ENCODE measurements at regions not wholly inside any gene's neighbourhood (a gene's known extent, or its start where the extent isn't known, plus 50 kb on each side); places are given as distances from the start of the nearest gene placed in this dataset.
"Not testable (repeated sequence)": the region's sequence is repeated elsewhere in the genome, so short reads cannot be mapped to it uniquely, and the experiment has no call there.

GRCh38 chr12:19771858-19772257 is 332.6 kb downstream of the AEBP2 start:
- DNase-seq (ENCODE audit: low read depth, low spot score): peak; percentile 36

- DNase-seq (ENCODE audit: low read depth, low spot score): no peak
These were observed 333.5 kb downstream of the AEBP2 start for GRCh38 chr12:19772776-19773175.

DNA sequence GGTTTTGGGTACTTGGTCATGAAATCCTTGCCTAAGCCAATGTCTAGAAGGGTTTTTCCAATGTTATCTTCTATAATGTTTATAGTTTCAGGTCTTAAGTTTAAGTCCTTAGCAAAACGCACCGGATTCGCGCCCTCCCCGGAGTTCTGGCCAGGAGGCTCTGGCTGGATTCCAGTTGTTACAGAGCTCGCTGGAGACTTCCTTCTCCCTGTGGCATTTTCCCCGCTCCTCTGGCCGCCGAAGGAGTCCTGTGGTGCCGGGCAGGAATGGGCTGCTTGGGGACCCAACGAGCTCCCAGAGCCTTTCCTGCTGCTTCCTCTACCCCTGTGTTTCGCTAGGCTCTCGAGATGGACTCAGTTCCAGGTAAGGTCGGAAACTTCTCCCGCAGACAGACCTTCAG is 335.9 kb downstream of the AEBP2 start:
- no peak for DNase-seq (ENCODE audit: low read depth, low spot score)

- DNase-seq (ENCODE audit: low read depth, low spot score): not testable (repeated sequence)
These were observed 336.7 kb downstream of the AEBP2 start for GRCh38 chr12:19775976-19776375.

DNA sequence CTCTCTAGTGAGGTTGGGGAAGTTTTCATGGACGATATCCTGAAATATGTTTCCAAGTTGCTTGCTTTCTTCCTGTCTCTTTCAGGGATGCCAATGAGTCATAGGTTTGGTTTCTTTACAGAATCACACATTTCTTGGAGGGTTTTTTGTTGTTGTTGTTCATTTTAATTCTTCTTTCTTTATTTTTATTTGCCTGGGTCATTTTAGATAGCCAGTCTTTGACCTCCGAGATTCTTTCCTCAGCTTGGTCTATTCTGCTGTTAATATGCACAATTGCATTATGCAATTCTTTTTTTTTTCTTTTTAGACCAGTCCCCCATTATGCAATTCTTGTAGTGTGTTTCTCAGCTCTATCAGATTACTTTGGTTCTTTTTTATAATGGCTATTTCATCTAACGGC is 338.9 kb downstream of the AEBP2 start:
- no peak for DNase-seq (ENCODE audit: low read depth, low spot score)

- DNase-seq (ENCODE audit: low read depth, low spot score): no peak
These were observed 339.5 kb downstream of the AEBP2 start for GRCh38 chr12:19778797-19779196.

DNA sequence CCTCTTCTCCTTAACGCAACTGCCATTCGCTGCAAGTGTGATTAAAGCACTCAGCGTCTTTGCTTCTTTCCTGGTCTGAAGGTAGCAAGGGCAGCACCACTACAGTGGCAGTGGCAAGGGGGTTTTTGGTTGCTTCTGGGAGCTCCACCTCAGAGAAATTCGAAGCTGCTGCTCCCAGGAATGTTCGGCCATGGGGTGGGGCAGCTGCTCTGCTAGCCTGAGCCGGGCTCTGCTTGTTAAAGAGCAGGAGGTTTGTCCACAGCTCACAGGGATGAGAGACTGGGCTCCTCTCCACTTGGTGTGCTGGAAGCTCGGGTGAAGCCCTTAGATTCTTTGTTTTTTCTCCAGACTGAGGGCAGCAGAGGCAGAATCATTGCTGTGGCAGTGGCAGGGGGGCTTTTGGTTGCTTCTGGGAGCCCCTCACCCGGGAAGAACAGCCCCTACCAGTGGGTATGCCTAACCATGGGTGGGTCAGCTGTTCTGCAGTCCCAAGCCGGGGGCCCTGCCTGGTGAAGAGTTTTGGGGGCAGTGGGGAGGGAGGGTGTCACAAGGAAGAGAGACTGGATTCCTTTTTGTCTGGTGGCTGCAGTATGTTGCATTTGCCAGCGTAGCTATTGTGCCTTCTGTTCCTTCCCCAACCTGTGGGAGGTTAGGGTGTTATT is 340.2 kb downstream of the AEBP2 start:
- peak; percentile 48 for DNase-seq (ENCODE audit: low read depth, low spot score)

DNA sequence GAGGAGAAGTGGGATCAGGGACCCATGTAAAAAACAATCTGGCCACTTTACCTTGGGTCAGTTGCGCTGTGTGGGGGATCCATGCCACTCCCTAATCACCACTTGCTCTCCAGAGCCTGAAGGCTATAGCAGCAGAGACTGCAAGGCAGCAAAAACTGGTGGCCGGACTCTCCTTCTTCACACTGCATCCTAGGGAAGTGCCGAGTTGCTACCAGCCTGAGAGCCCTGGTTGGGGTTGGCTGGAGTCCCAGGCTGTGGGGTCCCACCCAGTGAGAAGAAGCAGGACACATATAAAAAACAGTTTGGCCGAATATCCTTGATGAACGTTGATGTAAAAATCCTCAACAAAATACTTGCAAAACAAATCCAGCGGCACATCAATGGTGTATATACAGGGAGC is 341.2 kb downstream of the AEBP2 start:
- DNase-seq (ENCODE audit: low read depth, low spot score): no peak

DNA sequence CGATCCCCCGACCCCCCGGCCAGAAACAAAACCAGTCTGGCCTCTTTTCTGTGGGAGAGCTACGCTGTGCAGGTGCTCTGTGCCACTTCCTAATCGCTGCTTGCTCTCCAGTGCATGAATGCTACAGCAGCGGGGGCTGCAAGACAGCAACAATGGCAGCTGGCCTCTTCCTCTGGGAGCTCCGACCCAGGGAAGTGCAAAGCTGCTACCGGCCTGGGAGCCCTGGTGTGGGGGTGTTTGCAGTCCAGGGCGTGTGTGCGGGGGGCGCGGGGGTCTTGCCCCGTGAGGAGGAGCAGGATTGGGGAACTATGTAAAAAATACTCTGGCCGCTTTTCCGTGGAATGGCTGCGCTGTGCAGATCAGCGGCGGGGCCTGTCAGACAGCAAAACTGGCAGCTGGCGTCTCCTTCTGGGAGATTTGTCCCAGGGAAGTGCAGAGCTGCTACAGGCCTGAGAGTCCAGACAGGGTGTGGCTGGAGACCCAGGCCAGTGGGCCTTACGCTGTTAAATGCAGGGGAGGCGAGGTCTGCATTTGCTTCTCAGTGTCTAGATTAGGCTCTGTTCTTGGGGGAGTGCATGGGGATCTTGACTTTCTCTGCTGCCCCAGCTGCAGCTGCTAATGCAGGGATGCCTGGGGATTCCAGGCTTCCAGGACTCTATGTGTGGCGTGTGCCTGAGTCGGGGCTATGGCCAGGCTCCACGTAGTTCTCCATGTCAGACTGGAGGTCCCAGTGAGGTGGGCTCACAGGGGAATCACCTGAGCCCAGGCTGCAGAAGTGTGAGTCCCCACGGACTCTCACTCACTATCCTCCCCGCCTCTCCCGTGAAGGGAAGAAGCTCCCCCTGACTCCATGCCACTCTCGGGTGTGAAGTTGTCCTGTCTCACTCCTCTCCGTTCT is 344.5 kb downstream of the AEBP2 start:
- DNase-seq (ENCODE audit: low read depth, low spot score): peak; percentile 65

- DNase-seq (ENCODE audit: low read depth, low spot score): no peak
These were observed 352.7 kb downstream of the AEBP2 start for GRCh38 chr12:19792028-19792427.

DNA sequence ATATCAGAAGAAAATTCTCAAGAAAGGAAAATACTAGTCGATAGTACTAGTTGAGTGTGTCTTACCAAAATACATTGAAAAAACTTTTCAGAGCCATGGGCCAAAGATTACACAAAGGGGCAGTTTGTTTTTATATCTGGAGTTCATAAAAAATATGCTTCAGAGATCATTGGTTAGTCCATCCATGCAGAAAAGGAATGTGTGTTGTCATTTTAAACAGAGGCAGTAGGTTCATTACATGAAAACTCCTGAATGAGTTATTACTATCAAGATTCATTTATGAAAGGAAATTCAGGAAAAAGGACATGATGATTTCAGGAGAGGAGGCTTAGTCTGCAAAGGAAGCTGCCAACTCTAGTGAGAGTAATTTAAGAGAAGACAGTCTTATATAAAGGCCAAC is 354.8 kb downstream of the AEBP2 start:
- no peak for DNase-seq (ENCODE audit: low read depth, low spot score)

GRCh38 chr12:19799216-19799615 is 359.9 kb downstream of the AEBP2 start:
- no peak for DNase-seq (ENCODE audit: low read depth, low spot score)

DNA sequence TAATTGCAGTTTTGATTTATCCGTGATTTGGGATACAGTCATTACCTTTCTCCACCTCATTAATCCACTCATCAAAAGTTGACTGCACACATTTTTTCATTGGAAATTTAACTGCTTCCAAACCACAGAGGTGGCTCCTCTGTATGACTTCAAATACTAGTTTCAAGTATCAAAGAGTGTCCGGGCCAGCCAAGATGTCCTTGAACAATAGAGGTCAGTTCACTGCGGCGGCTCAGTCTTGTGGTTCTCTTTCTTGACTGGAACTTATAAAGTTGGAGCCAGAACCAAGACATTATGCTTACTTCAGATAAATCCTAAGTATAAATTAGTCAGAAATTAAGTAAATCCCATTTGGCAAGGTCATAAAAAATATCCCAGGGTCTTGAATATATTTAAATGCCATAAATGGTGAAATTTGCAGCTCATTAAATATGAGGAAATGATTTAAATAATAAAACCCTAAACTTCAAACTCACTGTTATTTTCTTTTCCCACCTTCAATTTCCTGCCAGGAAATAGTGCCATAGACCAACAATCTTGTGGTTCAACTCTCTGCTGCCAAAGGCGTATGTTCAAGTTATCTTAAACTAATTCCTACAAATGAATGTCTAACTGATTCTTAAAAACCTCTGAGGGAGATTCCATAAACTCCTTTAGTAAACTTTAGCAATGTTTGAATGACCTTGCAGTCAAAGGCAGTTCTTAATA is 360.8 kb downstream of the AEBP2 start:
- DNase-seq (ENCODE audit: low read depth, low spot score): no peak

DNA sequence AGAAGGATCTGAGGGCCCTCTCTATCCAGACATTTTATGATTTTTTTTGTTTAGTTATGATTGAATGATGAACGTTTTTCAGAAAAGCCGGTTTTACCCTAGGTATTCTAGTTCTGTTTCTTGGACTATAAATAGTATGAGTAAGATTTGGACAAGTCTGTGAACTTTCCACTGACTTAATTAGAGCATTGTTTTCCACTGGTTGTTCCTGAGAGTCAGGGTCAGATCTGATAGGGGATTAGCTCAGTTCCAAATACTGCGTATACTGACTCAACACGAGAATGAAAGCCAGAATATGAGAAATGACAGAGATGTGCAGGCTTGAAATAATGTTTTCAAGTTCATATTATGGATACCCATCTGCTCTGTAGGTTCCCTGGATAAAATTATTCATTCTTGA is 361.6 kb downstream of the AEBP2 start:
- DNase-seq (ENCODE audit: low read depth, low spot score): no peak

- DNase-seq (ENCODE audit: low read depth, low spot score): no peak
These were observed 362.6 kb downstream of the AEBP2 start for GRCh38 chr12:19801941-19802340.

- DNase-seq (ENCODE audit: low read depth, low spot score): no peak
These were observed 363.6 kb downstream of the AEBP2 start for GRCh38 chr12:19802915-19803314.

DNA sequence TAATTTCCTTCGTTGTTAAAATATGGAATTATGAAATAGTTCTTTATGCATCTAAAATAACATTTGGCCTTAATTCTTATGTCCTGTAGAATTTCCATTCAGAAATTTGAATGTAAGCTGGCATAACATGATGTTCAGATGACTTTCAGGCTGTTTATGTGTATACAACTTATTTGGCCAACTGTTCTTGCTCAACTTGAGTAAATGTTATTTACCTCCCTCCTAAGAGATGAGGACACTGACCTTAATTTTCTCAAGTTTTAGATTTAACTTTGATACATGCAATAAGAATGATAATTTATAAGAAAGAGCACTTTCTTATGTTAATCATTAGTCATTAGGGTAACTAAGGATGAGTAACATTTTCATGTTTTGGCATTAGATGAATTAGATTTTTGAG is 365.4 kb downstream of the AEBP2 start:
- DNase-seq (ENCODE audit: low read depth, low spot score): no peak

DNA sequence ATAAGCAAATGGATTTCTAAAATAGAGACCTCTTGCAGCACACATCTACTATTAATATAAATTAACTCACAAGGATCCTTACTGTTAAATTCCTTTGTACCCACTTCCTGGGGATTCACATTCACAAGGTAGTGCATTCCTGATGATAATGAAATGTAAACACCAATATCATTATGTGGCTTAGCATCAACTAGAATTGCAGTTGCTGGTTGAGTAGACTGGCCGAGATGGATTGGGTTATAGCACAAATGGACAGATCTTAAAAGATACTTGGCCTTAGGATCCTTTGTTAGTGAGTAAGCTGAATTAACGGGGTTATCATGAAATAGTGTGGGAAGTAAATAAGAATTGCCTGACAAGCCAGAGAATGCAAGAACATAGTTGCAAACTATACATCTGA is 369.1 kb downstream of the AEBP2 start:
- no peak for DNase-seq (ENCODE audit: low read depth, low spot score)

GRCh38 chr12:19810213-19810612 is 370.9 kb downstream of the AEBP2 start:
- no peak for DNase-seq (ENCODE audit: low read depth, low spot score)

- DNase-seq (ENCODE audit: low read depth, low spot score): peak; percentile 24
These were observed 372.6 kb downstream of the AEBP2 start for GRCh38 chr12:19811922-19812321.

DNA sequence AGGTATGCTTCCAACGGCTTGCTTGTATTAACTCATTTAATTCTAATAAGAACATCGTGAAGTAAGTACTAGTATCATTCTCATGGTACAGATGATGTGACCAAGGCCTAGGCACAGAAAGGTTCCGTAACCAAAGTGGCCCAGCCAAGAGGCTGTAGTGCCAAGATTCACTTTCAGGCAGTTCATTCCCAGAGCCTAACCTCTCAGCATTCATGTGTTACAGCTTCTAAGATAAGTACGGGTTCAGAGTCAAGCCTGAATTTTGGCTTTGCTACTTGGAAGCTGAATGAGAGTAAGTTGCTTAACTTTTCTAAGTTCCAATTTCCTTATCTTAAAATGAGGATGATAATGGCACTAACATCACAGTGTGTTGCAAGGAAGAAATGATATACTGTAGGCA is 379.9 kb downstream of the AEBP2 start:
- no peak for DNase-seq (ENCODE audit: low read depth, low spot score)

- no peak for DNase-seq (ENCODE audit: low read depth, low spot score)
These were observed 383.2 kb downstream of the AEBP2 start for GRCh38 chr12:19822476-19822875.

Data from ELF-1 (cell line).